GM19452 (cell line): ENCODE measurements at regions not wholly inside any gene's neighbourhood (a gene's known extent, or its start where the extent isn't known, plus 50 kb on each side); places are given as distances from the start of the nearest gene placed in this dataset.

Source experiments
- ATAC-seq: cut with Tn5 transposase; IDR thresholded peaks from one replicate; pipeline ENCODE4 v1.9.1; 2021; ENCODE audit not compliant: unreplicated experiment

- no peak for ATAC-seq
Measured at GRCh38 chr16:14337303-14338191, 266.4 kb downstream of the MRTFB start.

- no peak for ATAC-seq
Measured at GRCh38 chr16:14335297-14335696, 264.2 kb downstream of the MRTFB start.

DNA sequence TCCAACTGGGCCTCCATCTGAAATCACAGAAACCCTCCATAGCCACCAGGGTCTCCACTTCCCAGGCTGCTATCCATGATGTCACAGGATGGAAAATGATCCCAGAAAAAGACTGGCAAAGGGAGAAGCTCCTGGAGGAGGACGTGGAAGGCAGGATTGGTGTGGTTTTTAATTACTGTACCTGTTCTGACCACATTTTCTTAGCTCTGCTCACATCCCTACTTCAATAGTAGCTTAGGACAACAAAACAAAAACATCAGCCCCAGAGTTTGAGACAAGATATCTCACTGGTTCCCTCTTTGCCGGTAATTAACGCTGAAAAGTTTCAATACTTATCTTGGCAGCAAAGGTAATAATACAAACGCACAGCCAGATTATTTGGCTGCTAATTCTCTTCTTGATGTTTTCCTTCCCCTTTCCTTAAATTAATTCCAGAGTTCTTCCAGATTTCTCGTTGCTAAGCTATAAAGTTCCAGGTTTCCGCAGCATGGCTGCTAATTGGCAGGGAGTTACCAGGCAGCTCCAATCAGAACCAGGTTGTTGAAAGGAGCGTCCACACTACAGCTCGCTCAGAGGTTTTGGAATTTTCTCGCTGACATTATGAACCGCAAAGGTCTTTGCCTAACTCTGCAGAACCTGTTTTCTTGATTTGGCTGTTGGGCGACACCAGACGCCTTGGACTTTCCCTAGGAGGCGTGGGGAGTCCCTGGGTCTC lies 263.4 kb downstream of the MRTFB start:
- no peak for ATAC-seq

GRCh38 chr16:14333361-14333760 lies 262.2 kb downstream of the MRTFB start:
- no peak for ATAC-seq

GRCh38 chr16:14331020-14331419 lies 259.9 kb downstream of the MRTFB start:
- ATAC-seq = no peak

- no peak for ATAC-seq
Measured at GRCh38 chr16:14329727-14330350, 258.7 kb downstream of the MRTFB start.

- ATAC-seq = no peak
Measured at GRCh38 chr16:14325502-14326401, 254.6 kb downstream of the MRTFB start.

GRCh38 chr16:14324581-14324980 lies 253.5 kb downstream of the MRTFB start:
- no peak for ATAC-seq

DNA sequence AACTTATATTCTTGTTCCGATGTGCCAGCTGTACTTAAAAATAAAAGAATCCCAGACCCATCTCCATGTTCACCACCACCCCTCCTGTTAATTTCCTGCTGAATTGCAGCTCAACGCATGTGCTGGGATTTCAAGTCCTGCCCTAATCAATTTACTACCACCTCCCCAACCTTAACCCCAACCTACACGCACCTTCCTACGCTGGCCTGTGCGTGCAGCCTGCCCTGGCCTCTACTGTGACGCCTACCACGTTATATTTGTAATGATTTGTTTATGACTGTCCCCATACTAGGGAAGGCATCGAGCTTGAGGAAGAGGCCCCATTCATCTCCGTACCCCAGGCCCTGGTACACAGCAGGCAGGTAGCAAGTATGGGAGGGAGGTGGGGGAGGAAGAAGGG lies 251.1 kb downstream of the MRTFB start:
- no peak for ATAC-seq

- ATAC-seq = no peak
Measured at GRCh38 chr16:14321542-14321941, 250.4 kb downstream of the MRTFB start.

GRCh38 chr16:14320406-14320805 lies 249.3 kb downstream of the MRTFB start:
- no peak for ATAC-seq
